ENCODE measurements at regions not wholly inside any gene's neighbourhood (a gene's known extent, or its start where the extent isn't known, plus 50 kb on each side); places are given as distances from the start of the nearest gene placed in this dataset.
"Not testable (repeated sequence)": the region's sequence is repeated elsewhere in the genome, so short reads cannot be mapped to it uniquely, and the experiment has no call there.

- H3K4me3 Mint-ChIP-seq (ENCODE audit: unreplicated experiment); H3K27me3 Mint-ChIP-seq (ENCODE audit: unreplicated experiment); DNase-seq (ENCODE audit: low spot score); H3K36me3 Mint-ChIP-seq (ENCODE audit: low read depth, unreplicated experiment); H3K9me3 Mint-ChIP-seq (ENCODE audit: unreplicated experiment); H3K27ac Mint-ChIP-seq (ENCODE audit: unreplicated experiment); H3K4me1 Mint-ChIP-seq (ENCODE audit: unreplicated experiment): not testable (repeated sequence)
- peak; percentile 12 for TF ChIP-seq CTCF (IDR thresholded peaks at IDR 0.05; ENCODE audit: unreplicated experiment)
Observed at GRCh38 chr1:146443088-146443870, 214.5 kb upstream of the NOTCH2NLA start.

GRCh38 chr1:146438543-146438942 lies 209.7 kb upstream of the NOTCH2NLA start:
- not testable (repeated sequence) for H3K27ac Mint-ChIP-seq (ENCODE audit: unreplicated experiment); H3K27me3 Mint-ChIP-seq (ENCODE audit: unreplicated experiment); H3K36me3 Mint-ChIP-seq (ENCODE audit: low read depth, unreplicated experiment); DNase-seq (ENCODE audit: low spot score); H3K4me3 Mint-ChIP-seq (ENCODE audit: unreplicated experiment); H3K4me1 Mint-ChIP-seq (ENCODE audit: unreplicated experiment); H3K9me3 Mint-ChIP-seq (ENCODE audit: unreplicated experiment)

DNA sequence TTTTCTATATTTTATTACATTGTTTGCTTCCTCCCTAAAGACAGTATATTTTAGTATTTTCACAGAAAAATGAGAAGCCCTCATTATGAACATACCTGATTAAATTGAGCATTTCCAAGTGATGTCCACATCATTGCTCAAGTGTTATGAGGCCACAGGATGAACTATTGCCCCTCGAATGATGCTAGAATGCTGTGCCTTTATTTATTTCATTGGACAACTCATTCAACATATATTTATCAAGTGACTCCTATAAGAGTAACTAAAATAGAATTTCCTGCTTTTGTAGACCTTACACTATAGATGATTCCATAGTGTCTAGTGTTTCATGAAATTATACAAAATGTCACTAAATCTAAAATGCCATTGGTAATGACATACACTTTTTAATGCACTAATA lies 187.8 kb upstream of the NOTCH2NLA start:
- H3K27ac Mint-ChIP-seq (ENCODE audit: unreplicated experiment); H3K4me3 Mint-ChIP-seq (ENCODE audit: unreplicated experiment); H3K9me3 Mint-ChIP-seq (ENCODE audit: unreplicated experiment); H3K27me3 Mint-ChIP-seq (ENCODE audit: unreplicated experiment); H3K36me3 Mint-ChIP-seq (ENCODE audit: low read depth, unreplicated experiment); DNase-seq (ENCODE audit: low spot score); H3K4me1 Mint-ChIP-seq (ENCODE audit: unreplicated experiment): not testable (repeated sequence)

DNA sequence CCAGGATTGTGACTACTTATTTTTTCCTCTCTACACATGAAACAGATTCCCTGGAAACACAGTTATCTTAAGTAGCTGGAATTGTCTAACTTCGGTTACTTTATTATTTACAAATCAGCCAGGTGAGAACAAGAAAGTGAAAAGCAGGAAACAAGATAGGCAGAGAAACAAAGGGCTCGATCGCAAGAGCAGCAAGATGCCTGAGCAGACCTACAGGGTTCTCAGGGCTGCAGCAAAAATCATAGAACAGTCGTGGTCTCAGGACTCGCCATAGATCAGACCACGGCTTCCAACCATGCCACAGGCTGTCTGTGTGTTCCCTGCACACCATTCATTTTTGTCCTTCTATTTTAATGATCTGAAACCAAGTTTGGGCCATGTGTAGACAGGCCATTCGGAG lies 186.2 kb upstream of the NOTCH2NLA start:
- H3K4me3 Mint-ChIP-seq (ENCODE audit: unreplicated experiment); H3K27ac Mint-ChIP-seq (ENCODE audit: unreplicated experiment); H3K9me3 Mint-ChIP-seq (ENCODE audit: unreplicated experiment); H3K4me1 Mint-ChIP-seq (ENCODE audit: unreplicated experiment); H3K27me3 Mint-ChIP-seq (ENCODE audit: unreplicated experiment); H3K36me3 Mint-ChIP-seq (ENCODE audit: low read depth, unreplicated experiment); DNase-seq (ENCODE audit: low spot score): not testable (repeated sequence)

DNA sequence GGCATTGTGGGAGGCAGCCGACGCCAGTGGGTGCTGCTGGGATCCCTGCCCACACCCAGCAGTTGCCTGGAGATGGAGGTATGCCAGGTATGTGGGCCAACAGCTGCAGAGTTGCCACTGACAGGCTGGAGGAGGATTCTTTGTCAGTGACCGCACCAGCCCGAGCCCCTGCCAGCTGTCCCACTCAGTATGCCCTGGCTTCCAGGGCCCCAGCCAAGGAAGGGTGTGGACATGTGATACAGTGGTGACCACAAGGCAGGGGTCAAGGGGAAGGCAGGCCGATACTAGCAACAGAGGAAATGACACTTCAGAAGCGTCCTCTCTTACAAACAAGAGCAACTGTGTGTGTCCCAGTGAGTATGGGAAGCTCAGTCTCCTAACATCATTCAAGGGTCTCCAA lies 185.1 kb upstream of the NOTCH2NLA start:
- H3K27ac Mint-ChIP-seq (ENCODE audit: unreplicated experiment); H3K36me3 Mint-ChIP-seq (ENCODE audit: low read depth, unreplicated experiment); H3K27me3 Mint-ChIP-seq (ENCODE audit: unreplicated experiment); H3K9me3 Mint-ChIP-seq (ENCODE audit: unreplicated experiment); H3K4me3 Mint-ChIP-seq (ENCODE audit: unreplicated experiment); DNase-seq (ENCODE audit: low spot score); H3K4me1 Mint-ChIP-seq (ENCODE audit: unreplicated experiment): not testable (repeated sequence)

- not testable (repeated sequence) for H3K27ac Mint-ChIP-seq (ENCODE audit: unreplicated experiment); H3K9me3 Mint-ChIP-seq (ENCODE audit: unreplicated experiment); H3K4me3 Mint-ChIP-seq (ENCODE audit: unreplicated experiment); H3K36me3 Mint-ChIP-seq (ENCODE audit: low read depth, unreplicated experiment); H3K27me3 Mint-ChIP-seq (ENCODE audit: unreplicated experiment); DNase-seq (ENCODE audit: low spot score); H3K4me1 Mint-ChIP-seq (ENCODE audit: unreplicated experiment)
Observed at GRCh38 chr1:146411923-146412322, 183.1 kb upstream of the NOTCH2NLA start.

- not testable (repeated sequence) for H3K27me3 Mint-ChIP-seq (ENCODE audit: unreplicated experiment); H3K9me3 Mint-ChIP-seq (ENCODE audit: unreplicated experiment); H3K4me1 Mint-ChIP-seq (ENCODE audit: unreplicated experiment); H3K36me3 Mint-ChIP-seq (ENCODE audit: low read depth, unreplicated experiment)
- peak overlapping the region; percentile 81 for H3K4me3 Mint-ChIP-seq (ENCODE audit: unreplicated experiment)
- DNase-seq (ENCODE audit: low spot score), result peak; percentile 20
- peak overlapping the region; percentile 86 for H3K27ac Mint-ChIP-seq (ENCODE audit: unreplicated experiment)
Observed at GRCh38 chr1:146409817-146410441, 181.1 kb upstream of the NOTCH2NLA start.

DNA sequence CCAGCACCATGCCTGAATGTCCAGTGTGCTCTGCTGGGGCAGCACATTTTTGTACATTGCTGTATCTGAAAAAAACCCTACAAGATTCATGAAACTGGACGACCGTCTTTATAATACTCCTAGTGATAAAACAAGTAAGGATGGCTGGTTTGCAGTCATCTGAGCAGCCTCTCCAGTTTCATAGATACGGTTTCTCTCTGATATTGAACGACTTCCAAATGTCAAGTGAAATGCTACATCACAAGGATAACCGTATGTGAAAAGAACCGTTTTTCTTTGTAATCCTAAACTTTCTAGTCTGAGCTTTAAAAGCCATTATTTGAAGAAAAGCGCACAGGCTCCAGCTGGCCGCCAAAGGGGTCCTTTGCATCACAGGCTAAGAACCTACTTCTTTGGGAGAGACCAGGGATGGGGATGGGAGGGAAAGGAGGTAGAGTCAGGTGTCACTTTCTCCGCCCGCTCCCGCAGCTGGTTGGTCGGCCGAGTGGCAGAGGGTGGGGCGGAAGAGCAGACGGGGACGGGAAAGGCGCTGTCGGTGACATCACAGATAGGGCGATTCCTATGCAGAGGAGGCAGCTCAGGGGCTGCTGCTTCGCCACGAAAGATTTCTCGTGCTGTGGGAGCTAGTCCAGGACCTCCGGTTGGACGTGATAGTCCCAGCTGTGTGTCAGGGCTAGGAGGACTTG lies 180.4 kb upstream of the NOTCH2NLA start:
- not testable (repeated sequence) for H3K36me3 Mint-ChIP-seq (ENCODE audit: low read depth, unreplicated experiment); H3K27me3 Mint-ChIP-seq (ENCODE audit: unreplicated experiment); H3K4me1 Mint-ChIP-seq (ENCODE audit: unreplicated experiment); DNase-seq (ENCODE audit: low spot score); H3K4me3 Mint-ChIP-seq (ENCODE audit: unreplicated experiment); H3K9me3 Mint-ChIP-seq (ENCODE audit: unreplicated experiment); H3K27ac Mint-ChIP-seq (ENCODE audit: unreplicated experiment)

Data from endothelial cell (in vitro differentiated cells).